ENCODE measurements at regions not wholly inside any gene's neighbourhood (a gene's known extent, or its start where the extent isn't known, plus 50 kb on each side); places are given as distances from the start of the nearest gene placed in this dataset.

DNA sequence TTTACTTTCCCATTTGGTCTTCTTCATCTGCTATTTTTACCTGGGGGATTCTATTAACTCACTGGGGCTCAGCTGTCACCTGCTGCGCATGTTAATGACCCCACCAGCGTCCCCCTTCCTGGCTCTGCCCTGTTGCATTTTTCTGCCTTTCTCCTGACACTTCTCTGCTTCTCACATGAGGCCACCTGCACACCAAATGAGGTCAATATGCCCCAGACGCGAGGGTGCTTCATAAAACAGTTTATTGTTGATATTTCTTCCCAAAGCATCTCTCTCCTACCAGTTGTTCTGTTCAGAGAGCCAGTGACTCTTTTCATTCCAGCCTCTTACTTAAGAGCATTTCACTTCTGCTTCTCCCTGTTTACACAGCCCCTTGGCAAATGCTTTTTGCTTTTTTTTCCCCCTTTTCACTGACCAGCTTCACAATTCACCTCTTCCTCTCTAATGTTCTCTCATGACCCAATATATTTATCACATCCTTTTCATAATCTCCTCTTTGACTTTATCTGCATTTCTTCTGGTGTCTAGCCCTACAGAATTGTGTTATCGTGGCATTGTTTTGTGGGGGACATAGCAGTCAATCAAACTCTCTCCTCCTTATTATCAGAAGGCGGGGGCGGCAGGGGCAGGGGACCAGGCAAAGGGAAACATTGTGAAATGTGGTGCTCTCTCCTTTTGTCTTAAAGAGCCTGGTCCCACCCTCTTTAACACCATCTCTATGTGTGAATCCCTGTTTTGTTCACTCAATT lies 545.8 kb upstream of the CITED2 start:
- H3K4me3 Mint-ChIP-seq = no peak overlapping the region
- H3K27me3 ChIP-seq = no peaks in the 10 kb centered on the region
- peaks cover 33% of the 10 kb centered on the region for H3K4me1 Mint-ChIP-seq
- H3K4me3 ChIP-seq = no peak overlapping the region
- H3K27me3 Mint-ChIP-seq (ENCODE audit: insufficient read depth, low read depth) = peaks cover 2% of the 10 kb centered on the region
- H3K4me1 ChIP-seq = peaks cover 38% of the 10 kb centered on the region
- H3K27ac ChIP-seq = no peak overlapping the region
- no peak for DNase-seq (ENCODE audit: low spot score)
- H4K20me1 ChIP-seq (ENCODE audit: low read depth) = no peaks in the 10 kb centered on the region
- peak overlapping the region; percentile 44 for H3K27ac Mint-ChIP-seq
- H3K9me3 ChIP-seq (ENCODE audit: low read depth) = no peaks in the 10 kb centered on the region
- peak overlapping the region; percentile 48 for H3K4me2 ChIP-seq
- peaks cover 4% of the 10 kb centered on the region for H3K9me3 Mint-ChIP-seq
- peaks cover 12% of the 10 kb centered on the region for H3F3A ChIP-seq (ENCODE audit: low read depth)
- H2AFZ ChIP-seq (replicated peaks) = peak overlapping the region; percentile 65
- no peak overlapping the region for H3K9ac ChIP-seq
- TF ChIP-seq EZH2phosphoT487 (IDR thresholded peaks at IDR 0.05) (no peak), EZH2 (IDR thresholded peaks at IDR 0.05) (no peak)
- H3K36me3 ChIP-seq = no peaks in the 10 kb centered on the region
- H3K79me2 ChIP-seq (ENCODE audit: low read depth) = no peaks in the 10 kb centered on the region
- no peaks in the 10 kb centered on the region for H3K36me3 Mint-ChIP-seq

DNA sequence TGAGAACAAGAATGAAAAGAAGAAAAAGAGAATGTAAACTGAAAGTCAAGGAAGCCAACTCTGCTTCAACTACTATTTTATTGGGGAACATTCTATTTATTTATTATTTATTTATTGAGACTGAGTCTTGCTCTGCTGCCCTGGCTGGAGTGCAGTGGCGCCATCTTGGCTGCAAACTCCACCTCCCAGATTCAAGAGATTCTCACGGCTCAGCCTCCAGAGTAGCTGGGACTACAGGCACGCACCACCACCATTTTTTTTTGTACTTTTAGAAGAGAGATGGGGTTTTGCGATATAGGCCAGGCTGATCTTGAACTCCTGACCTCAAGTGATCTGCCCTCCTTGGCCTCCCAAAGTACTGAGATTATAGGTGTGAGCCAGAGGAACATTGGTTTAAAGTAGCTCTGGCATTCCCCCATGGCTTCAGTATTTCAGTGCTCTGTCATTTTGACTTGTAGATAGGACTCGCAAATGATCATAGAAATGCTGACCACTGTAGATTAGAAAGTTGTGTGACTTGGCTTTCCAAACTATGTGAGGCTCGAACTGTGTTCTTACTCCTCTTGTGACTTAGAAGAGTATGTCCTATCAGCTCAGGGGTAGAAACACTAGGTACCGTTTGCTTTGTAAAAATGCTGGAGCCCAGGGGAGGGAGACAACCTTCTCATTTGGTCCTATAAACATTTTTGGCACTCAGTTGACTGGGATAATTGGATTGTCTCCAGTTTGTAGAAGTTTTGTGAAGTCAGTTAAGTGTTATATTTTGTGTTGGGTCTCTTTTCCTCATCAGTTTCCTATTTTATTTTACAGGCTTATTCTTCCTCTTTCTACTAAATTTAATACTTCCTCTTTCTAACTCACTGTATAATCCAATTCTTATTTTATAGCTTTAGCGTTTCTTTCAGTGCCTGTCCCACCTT lies 544.9 kb upstream of the CITED2 start:
- H3K9me3 ChIP-seq (ENCODE audit: low read depth) = no peaks in the 10 kb centered on the region
- H3K36me3 ChIP-seq = no peaks in the 10 kb centered on the region
- peaks cover 13% of the 10 kb centered on the region for H3K9me3 Mint-ChIP-seq
- no peak overlapping the region for H2AFZ ChIP-seq (replicated peaks)
- peaks cover 2% of the 10 kb centered on the region for H3K27me3 Mint-ChIP-seq (ENCODE audit: insufficient read depth, low read depth)
- peaks cover 12% of the 10 kb centered on the region for H3F3A ChIP-seq (ENCODE audit: low read depth)
- peaks cover 33% of the 10 kb centered on the region for H3K4me1 Mint-ChIP-seq
- H3K4me1 ChIP-seq = peaks cover 38% of the 10 kb centered on the region
- H3K4me3 Mint-ChIP-seq = no peak overlapping the region
- H4K20me1 ChIP-seq (ENCODE audit: low read depth) = no peaks in the 10 kb centered on the region
- no peak overlapping the region for H3K4me3 ChIP-seq
- H3K9ac ChIP-seq = no peak overlapping the region
- TF ChIP-seq EZH2 (IDR thresholded peaks at IDR 0.05) = no peak
- TF ChIP-seq EZH2phosphoT487 (IDR thresholded peaks at IDR 0.05) = no peak
- TF ChIP-seq, protein P1, sequence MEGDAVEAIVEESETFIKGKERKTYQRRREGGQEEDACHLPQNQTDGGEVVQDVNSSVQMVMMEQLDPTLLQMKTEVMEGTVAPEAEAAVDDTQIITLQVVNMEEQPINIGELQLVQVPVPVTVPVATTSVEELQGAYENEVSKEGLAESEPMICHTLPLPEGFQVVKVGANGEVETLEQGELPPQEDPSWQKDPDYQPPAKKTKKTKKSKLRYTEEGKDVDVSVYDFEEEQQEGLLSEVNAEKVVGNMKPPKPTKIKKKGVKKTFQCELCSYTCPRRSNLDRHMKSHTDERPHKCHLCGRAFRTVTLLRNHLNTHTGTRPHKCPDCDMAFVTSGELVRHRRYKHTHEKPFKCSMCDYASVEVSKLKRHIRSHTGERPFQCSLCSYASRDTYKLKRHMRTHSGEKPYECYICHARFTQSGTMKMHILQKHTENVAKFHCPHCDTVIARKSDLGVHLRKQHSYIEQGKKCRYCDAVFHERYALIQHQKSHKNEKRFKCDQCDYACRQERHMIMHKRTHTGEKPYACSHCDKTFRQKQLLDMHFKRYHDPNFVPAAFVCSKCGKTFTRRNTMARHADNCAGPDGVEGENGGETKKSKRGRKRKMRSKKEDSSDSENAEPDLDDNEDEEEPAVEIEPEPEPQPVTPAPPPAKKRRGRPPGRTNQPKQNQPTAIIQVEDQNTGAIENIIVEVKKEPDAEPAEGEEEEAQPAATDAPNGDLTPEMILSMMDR (IDR thresholded peaks at IDR 0.05) = no peak
- H3K27ac Mint-ChIP-seq = peak overlapping the region; percentile 62
- peak overlapping the region; percentile 48 for H3K4me2 ChIP-seq
- DNase-seq (ENCODE audit: low spot score) = no peak
- no peak overlapping the region for H3K27ac ChIP-seq
- no peaks in the 10 kb centered on the region for H3K27me3 ChIP-seq
- no peaks in the 10 kb centered on the region for H3K36me3 Mint-ChIP-seq
- no peaks in the 10 kb centered on the region for H3K79me2 ChIP-seq (ENCODE audit: low read depth)

DNA sequence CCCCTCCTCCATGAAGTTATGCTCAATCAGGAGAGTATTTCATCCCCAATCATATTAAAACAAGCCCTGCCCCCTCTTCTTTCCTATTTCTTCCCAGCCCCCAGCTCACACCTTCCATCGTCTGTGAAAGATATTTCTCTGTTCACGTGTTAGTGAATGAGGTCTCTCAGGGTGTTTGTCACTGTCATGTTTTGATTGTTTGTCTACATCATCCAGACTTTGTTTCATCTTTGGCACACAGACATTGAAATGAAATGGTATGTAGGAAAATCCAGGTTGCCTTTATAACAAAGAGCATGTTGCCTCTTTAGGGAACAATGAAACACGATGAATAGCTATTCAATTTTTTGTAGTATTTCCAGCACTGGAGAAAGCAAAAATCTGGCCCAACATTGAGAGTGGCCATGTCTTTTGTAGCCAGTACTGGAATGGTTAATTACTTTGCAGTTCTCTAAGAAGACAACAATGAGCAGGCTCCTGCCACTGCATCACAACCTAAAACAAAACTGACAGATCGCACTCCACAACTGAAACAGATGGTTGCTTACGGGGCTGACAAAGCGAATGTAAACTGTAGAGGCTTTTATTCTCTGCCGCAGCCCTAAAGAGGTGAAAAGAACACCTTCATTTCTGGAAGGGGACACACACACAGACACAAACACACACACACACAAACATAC lies 543.6 kb upstream of the CITED2 start:
- Histone ChIP-seq H3K27ac (peak overlapping the region; percentile 67), H4K20me1 (ENCODE audit: low read depth) (no peaks in the 10 kb centered on the region), H3K36me3 (no peaks in the 10 kb centered on the region), H2AFZ (replicated peaks) (no peak overlapping the region), H3K4me3 (peak overlapping the region; percentile 1), H3K4me1 (peaks cover 38% of the 10 kb centered on the region), H3K9ac (no peak overlapping the region), H3K9me3 (ENCODE audit: low read depth) (no peaks in the 10 kb centered on the region), H3K79me2 (ENCODE audit: low read depth) (no peaks in the 10 kb centered on the region), H3K27me3 (no peaks in the 10 kb centered on the region), H3K4me2 (peak overlapping the region; percentile 69), H3F3A (ENCODE audit: low read depth) (peaks cover 12% of the 10 kb centered on the region)
- TF ChIP-seq, protein P1 (IDR thresholded peaks at IDR 0.05) = no peak
- no peak for TF ChIP-seq EZH2phosphoT487 (IDR thresholded peaks at IDR 0.05)
- TF ChIP-seq EZH2 (IDR thresholded peaks at IDR 0.05) = no peak
- Mint-ChIP-seq H3K27ac (peak overlapping the region; percentile 88), H3K4me1 (peaks cover 33% of the 10 kb centered on the region), H3K4me3 (no peak overlapping the region), H3K9me3 (peaks cover 14% of the 10 kb centered on the region), H3K27me3 (ENCODE audit: insufficient read depth, low read depth) (no peaks in the 10 kb centered on the region), H3K36me3 (no peaks in the 10 kb centered on the region)
- DNase-seq (ENCODE audit: low spot score) = peak; percentile 48
